HepG2 (cell line): ENCODE measurements at regions not wholly inside any gene's neighbourhood (a gene's known extent, or its start where the extent isn't known, plus 50 kb on each side); places are given as distances from the start of the nearest gene placed in this dataset.

Experiments used
- ARID5B ChIP-seq: IDR thresholded peaks from 2 replicates; pipeline ENCODE4 v1.4.0; 2020; ENCODE audit warnings: mild to moderate bottlenecking, missing genetic modification reagents
- BATF2 ChIP-seq: sonication (generic); formaldehyde crosslinking; IDR thresholded peaks from 2 replicates; pipeline ENCODE4 v1.8.0; 2022; ENCODE audit warnings: mild to moderate bottlenecking, missing genetic modification reagents, moderate library complexity
- DMTF1 ChIP-seq: sonication (generic); formaldehyde crosslinking; IDR thresholded peaks from 2 replicates; pipeline ENCODE4 v1.4.0; 2020; ENCODE audit warnings: mild to moderate bottlenecking, missing genetic modification reagents
- ELF1 ChIP-seq: sonication (generic); formaldehyde crosslinking; IDR thresholded peaks from 2 replicates; pipeline ENCODE4 v1.4.0; 2020; ENCODE audit warnings: missing genetic modification reagents
- ELF3 ChIP-seq: IDR thresholded peaks from 2 replicates; pipeline ENCODE4 v1.6.1; 2016; ENCODE audit warnings: missing genetic modification reagents, missing compliant biosample characterization
- HOXA5 ChIP-seq: sonication (generic); formaldehyde crosslinking; IDR thresholded peaks from 2 replicates; pipeline ENCODE4 v1.4.0; 2020; ENCODE audit warnings: missing genetic modification reagents
- SALL1 ChIP-seq: sonication (generic); formaldehyde crosslinking; IDR thresholded peaks from 2 replicates; pipeline ENCODE4 v1.8.0; 2022; ENCODE audit warnings: mild to moderate bottlenecking, missing genetic modification reagents
- SKIL ChIP-seq: sonication (generic); formaldehyde crosslinking; IDR thresholded peaks from 2 replicates; pipeline ENCODE4 v1.8.0; 2022; ENCODE audit warnings: missing genetic modification reagents, mild to moderate bottlenecking, moderate library complexity, borderline replicate concordance
- TAF1 ChIP-seq: sonication (generic); formaldehyde crosslinking; IDR thresholded peaks from 2 replicates; pipeline ENCODE4 v1.4.0; 2020; ENCODE audit warnings: missing genetic modification reagents
- TRAFD1 ChIP-seq: sonication (generic); formaldehyde crosslinking; IDR thresholded peaks from 2 replicates; pipeline ENCODE4 v1.5.1; 2020; ENCODE audit warnings: missing genetic modification reagents, mild to moderate bottlenecking, borderline replicate concordance
- ZBTB7A ChIP-seq: sonication (generic); formaldehyde crosslinking; IDR thresholded peaks from 2 replicates; pipeline ENCODE4 v1.8.0; 2022; ENCODE audit warnings: mild to moderate bottlenecking, missing genetic modification reagents
- ZFP36L1 ChIP-seq: sonication (generic); formaldehyde crosslinking; IDR thresholded peaks from 2 replicates; pipeline ENCODE4 v1.8.0; 2022; ENCODE audit warnings: mild to moderate bottlenecking, missing genetic modification reagents, moderate library complexity
- ZKSCAN5 ChIP-seq: sonication (generic); formaldehyde crosslinking; IDR thresholded peaks from 2 replicates; pipeline ENCODE4 v1.5.1; 2020; ENCODE audit warnings: mild to moderate bottlenecking, missing genetic modification reagents
- ZNF136 ChIP-seq: sonication (generic); formaldehyde crosslinking; IDR thresholded peaks from 2 replicates; pipeline ENCODE4 v1.8.1; 2022; ENCODE audit warnings: low read depth, mild to moderate bottlenecking, moderate library complexity, missing genetic modification reagents
- ZNF484 ChIP-seq: sonication (generic); formaldehyde crosslinking; IDR thresholded peaks from 2 replicates; pipeline ENCODE4 v1.5.1; 2020; ENCODE audit warnings: mild to moderate bottlenecking, low read depth, missing genetic modification reagents, borderline replicate concordance
- ZNF607 ChIP-seq: sonication (generic); formaldehyde crosslinking; IDR thresholded peaks from 2 replicates; pipeline ENCODE4 v1.5.1; 2020; ENCODE audit warnings: missing genetic modification reagents, mild to moderate bottlenecking, borderline replicate concordance
- ZSCAN21 ChIP-seq: sonication (generic); formaldehyde crosslinking; IDR thresholded peaks from 2 replicates; pipeline ENCODE4 v1.8.0; 2022; ENCODE audit warnings: mild to moderate bottlenecking, missing genetic modification reagents, moderate library complexity, borderline replicate concordance
- ZSCAN30 ChIP-seq: sonication (generic); formaldehyde crosslinking; IDR thresholded peaks from 2 replicates; pipeline ENCODE4 v1.5.0; 2020; ENCODE audit warnings: mild to moderate bottlenecking, missing genetic modification reagents

GRCh38 chr5:2038321-2039179, 155.8 kb upstream of the IRX4 start (continued):
- TF ChIP-seq ARID5B (CRISPR knock-in tag): no peak
- TF ChIP-seq TRAFD1 (CRISPR knock-in tag): no peak
- no peak for TF ChIP-seq ELF1
- peak; percentile 18; the same call in 1 of the 2 replicates for TF ChIP-seq SKIL (CRISPR knock-in tag)
- no peak for TF ChIP-seq ZSCAN30 (CRISPR knock-in tag)
- TF ChIP-seq ZNF607 (CRISPR knock-in tag): peak; percentile 20; the same call in 1 of the 2 replicates
- TF ChIP-seq TAF1: no peak
- TF ChIP-seq ZNF136 (CRISPR knock-in tag): no peak
- no peak for TF ChIP-seq BATF2 (CRISPR knock-in tag)
- TF ChIP-seq HOXA5 (CRISPR knock-in tag): no peak
- peak; percentile 43; the same call in 1 of the 2 replicates for TF ChIP-seq SALL1 (CRISPR knock-in tag)
- TF ChIP-seq ELF3 (CRISPR knock-in tag): no peak
- no peak for TF ChIP-seq ZKSCAN5 (CRISPR knock-in tag)
- TF ChIP-seq DMTF1 (CRISPR knock-in tag): no peak
- no peak for TF ChIP-seq ZSCAN21 (CRISPR knock-in tag)
- TF ChIP-seq ZBTB7A (CRISPR knock-in tag): no peak
- no peak for TF ChIP-seq ZFP36L1
- no peak for TF ChIP-seq ZNF484 (CRISPR knock-in tag)
